MCF 10A (cell line): ENCODE measurements at regions not wholly inside any gene's neighbourhood (a gene's known extent, or its start where the extent isn't known, plus 50 kb on each side); places are given as distances from the start of the nearest gene placed in this dataset.

Experiments used
- BruUV-seq: library from RNA; stranded (reverse); fragments of 400-500 nt; replicated peaks from 2 replicates; lab custom pipeline; 2021; lab: Mats Ljungman, UMichigan
- CTCF ChIA-PET: fragments of 300-600 bp; sonication (Branson Sonifier 250); formaldehyde crosslinking; extraction: SDS; loops from one replicate; lab custom pipeline; 2021; ENCODE audit warnings: antibody characterized with exemption, inconsistent platforms; lab: Yijun Ruan, JAX
- POLR2A ChIA-PET: fragments of 300-600, 350-650 bp; sonication (Branson Sonifier 250); formaldehyde crosslinking; extraction: SDS; loops from one replicate; lab custom pipeline; 2020; ENCODE audit warnings: antibody characterized with exemption, inconsistent platforms; lab: Yijun Ruan, JAX
- DNase-seq: peaks from one replicate; pipeline ENCODE4 v3.0.0-alpha.2; 2018; ENCODE audit not compliant: unreplicated experiment
- H3K27ac Mint-ChIP-seq: one replicate; pipeline ENCODE4 v1.8.0; 2022; ENCODE audit warnings: mild to moderate bottlenecking, low read depth, mixed read lengths; ENCODE audit not compliant: unreplicated experiment
- H3K27me3 Mint-ChIP-seq: one replicate; pipeline ENCODE4 v1.8.0; 2022; ENCODE audit warnings: mixed read lengths; ENCODE audit not compliant: insufficient read depth, unreplicated experiment
- H3K36me3 Mint-ChIP-seq: one replicate; pipeline ENCODE4 v1.8.0; 2022; ENCODE audit warnings: mild to moderate bottlenecking, moderate library complexity, mixed read lengths; ENCODE audit not compliant: insufficient read depth, unreplicated experiment
- H3K4me1 Mint-ChIP-seq: one replicate; pipeline ENCODE4 v1.8.0; 2022; ENCODE audit warnings: mixed read lengths; ENCODE audit not compliant: insufficient read depth, unreplicated experiment
- H3K4me3 Mint-ChIP-seq: one replicate; pipeline ENCODE4 v1.8.0; 2022; ENCODE audit warnings: mild to moderate bottlenecking, moderate library complexity, mixed read lengths; ENCODE audit not compliant: unreplicated experiment
- H3K9me3 Mint-ChIP-seq: one replicate; pipeline ENCODE4 v1.8.0; 2022; ENCODE audit warnings: mixed read lengths; ENCODE audit not compliant: unreplicated experiment
- CTCF ChIP-seq: fragments of 200-600 bp; IDR thresholded peaks from one replicate; pipeline ENCODE4 v1.8.0; 2022; ENCODE audit warnings: antibody characterized with exemption, mild to moderate bottlenecking; ENCODE audit not compliant: unreplicated experiment
- intact Hi-C: fragments of 100-400 bp; cut with micrococcal nuclease; formaldehyde crosslinking; loops from 2 replicates; pipeline ENCODE4 v1.14.1; 2022

- no peak for TF ChIP-seq CTCF
- Mint-ChIP-seq H3K36me3 (no peaks in the 10 kb centered on the region), H3K4me3 (no peak overlapping the region), H3K9me3 (no peaks in the 10 kb centered on the region), H3K4me1 (no peaks in the 10 kb centered on the region), H3K27me3 (no peaks in the 10 kb centered on the region), H3K27ac (no peak overlapping the region)
- ChIA-PET CTCF (interaction anchor here (0.6 kb wide), 1 partner anchor 400 kb away, joined by 3 read pairs; no protein-coding TSS in a partner anchor), POLR2A (no interaction called here)
- BruUV-seq: no TSS peak
- DNase-seq: no peak
- intact Hi-C loops: no loop called here
Measured at GRCh38 chr5:89110916-89111646, 228.1 kb upstream of the MEF2C start.

- H3K27me3 Mint-ChIP-seq: no peaks in the 10 kb centered on the region
- CTCF ChIA-PET: interaction anchor here (0.7 kb wide), 1 partner anchor 27 kb away, joined by 4 read pairs; no protein-coding TSS in a partner anchor
Measured at GRCh38 chr5:89106480-89106879, 223.5 kb upstream of the MEF2C start.

GRCh38 chr5:89105836-89106235 is 222.9 kb upstream of the MEF2C start:
- H3K27me3 Mint-ChIP-seq: no peaks in the 10 kb centered on the region
- ChIA-PET POLR2A (no interaction called here), CTCF (no interaction called here)
- no peaks in the 10 kb centered on the region for H3K36me3 Mint-ChIP-seq
- no peak overlapping the region for H3K27ac Mint-ChIP-seq
- no peaks in the 10 kb centered on the region for H3K4me1 Mint-ChIP-seq
- no peak overlapping the region for H3K4me3 Mint-ChIP-seq
- TF ChIP-seq CTCF: no peak
- DNase-seq: no peak
- H3K9me3 Mint-ChIP-seq: no peaks in the 10 kb centered on the region
- intact Hi-C loops: no loop called here
- BruUV-seq: no TSS peak

More at GRCh38 chr5:89106480-89106879, 223.5 kb upstream of the MEF2C start:
- intact Hi-C loops: no loop called here
- H3K4me1 Mint-ChIP-seq: no peaks in the 10 kb centered on the region
- H3K36me3 Mint-ChIP-seq: no peaks in the 10 kb centered on the region
- no peaks in the 10 kb centered on the region for H3K9me3 Mint-ChIP-seq
- BruUV-seq: no TSS peak
- DNase-seq: no peak
- POLR2A ChIA-PET: no interaction called here
- TF ChIP-seq CTCF: no peak
- H3K27ac Mint-ChIP-seq: no peak overlapping the region
- H3K4me3 Mint-ChIP-seq: no peak overlapping the region

GRCh38 chr5:89105171-89105695 is 222.2 kb upstream of the MEF2C start:
- intact Hi-C loops: no loop called here
- no peaks in the 10 kb centered on the region for H3K9me3 Mint-ChIP-seq
- no TSS peak for BruUV-seq
- no peaks in the 10 kb centered on the region for H3K27me3 Mint-ChIP-seq
- H3K27ac Mint-ChIP-seq: no peak overlapping the region
- no peak overlapping the region for H3K4me3 Mint-ChIP-seq
- no peak for TF ChIP-seq CTCF
- CTCF ChIA-PET: interaction anchor here (0.6 kb wide), 1 partner anchor 1477 kb away, joined by 3 read pairs; no protein-coding TSS in a partner anchor
- POLR2A ChIA-PET: no interaction called here
- H3K4me1 Mint-ChIP-seq: no peaks in the 10 kb centered on the region
- DNase-seq: no peak
- no peaks in the 10 kb centered on the region for H3K36me3 Mint-ChIP-seq
